Left colon (tissue), 2 donors: ENCODE measurements at regions not wholly inside any gene's neighbourhood (a gene's known extent, or its start where the extent isn't known, plus 50 kb on each side); places are given as distances from the start of the nearest gene placed in this dataset.
"Not testable (repeated sequence)": the region's sequence is repeated elsewhere in the genome, so short reads cannot be mapped to it uniquely, and the experiment has no call there.

Experiments used
- ATAC-seq: fragments of 200-7000 bp; cut with Tn5 transposase; one replicate; pipeline ENCODE4 v1.9.1; 2020; ENCODE audit warnings: mild to moderate bottlenecking, moderate library complexity
- DNase-seq, 2 donors: peaks; one replicate each; pipeline ENCODE4 v3.0.0-alpha.2; 2020
- intact Hi-C, 2 donors: fragments of 100-400 bp; cut with DNase I in 1 of 2; cut with micrococcal nuclease in 1 of 2; formaldehyde crosslinking; loops; one replicate each; pipeline versions ENCODE4 v1.11.2 to v1.14.0; 2022; cut with DNase I, micrococcal nuclease
- donor health status: DM: no; HTN: no; CAD: no.
- donor health status: DM: yes; HTN: yes; CAD: no.

- intact Hi-C loops, result loop anchor here (10.0 kb wide), 2 partner anchors 352 to 392 kb away; no protein-coding TSS in a partner anchor
- DNase-seq, result peak; percentile 54 to 63
- ATAC-seq, result peak; percentile 97
Measured at GRCh38 chr15:38002883-38003477, 68.5 kb downstream of the TMCO5A start.

- intact Hi-C loops, result loop anchor here (10.0 kb wide), 2 partner anchors 350 to 390 kb away; no protein-coding TSS in a partner anchor
- ATAC-seq (no peak), DNase-seq (no peak)
Measured at GRCh38 chr15:38004218-38004861, 69.9 kb downstream of the TMCO5A start.

- ATAC-seq, result peak; percentile 44
- no peak for DNase-seq
- intact Hi-C loops, result loop anchor here (10.0 kb wide), 2 partner anchors 349 to 389 kb away; no protein-coding TSS in a partner anchor
Measured at GRCh38 chr15:38005953-38006808, 71.7 kb downstream of the TMCO5A start.

GRCh38 chr15:38010395-38010794, 76.0 kb downstream of the TMCO5A start:
- ATAC-seq (no peak), DNase-seq (no peak)
- intact Hi-C loops, result no loop called here

- intact Hi-C loops, result no loop called here
- no peak for DNase-seq
- peak; percentile 44 for ATAC-seq
Measured at GRCh38 chr15:38012894-38013293, 78.5 kb downstream of the TMCO5A start.

GRCh38 chr15:38017721-38018120, 83.3 kb downstream of the TMCO5A start:
- intact Hi-C loops, result no loop called here
- DNase-seq (peak in 1 of 2 donors; percentile 28), ATAC-seq (no peak)

DNA sequence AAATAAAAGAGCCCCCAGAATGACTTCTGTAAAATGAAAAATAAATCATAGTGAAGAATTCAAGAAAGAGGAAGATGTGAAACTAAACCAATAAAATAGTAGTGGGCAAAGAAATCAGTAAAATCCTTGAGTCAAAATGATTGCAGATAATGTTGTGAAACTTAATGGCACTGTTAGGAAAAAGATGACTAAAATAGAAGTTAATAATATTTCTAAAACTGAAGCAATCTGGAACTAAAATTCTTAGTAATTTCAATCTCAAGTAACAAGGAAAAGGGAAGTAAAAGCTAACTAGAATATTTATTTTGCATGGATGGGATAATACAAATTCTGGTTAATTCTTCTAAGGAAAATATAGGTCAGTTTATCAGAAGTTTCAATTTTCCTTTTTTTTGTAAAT, 84.6 kb downstream of the TMCO5A start:
- intact Hi-C loops, result no loop called here
- ATAC-seq (no peak), DNase-seq (no peak)

DNA sequence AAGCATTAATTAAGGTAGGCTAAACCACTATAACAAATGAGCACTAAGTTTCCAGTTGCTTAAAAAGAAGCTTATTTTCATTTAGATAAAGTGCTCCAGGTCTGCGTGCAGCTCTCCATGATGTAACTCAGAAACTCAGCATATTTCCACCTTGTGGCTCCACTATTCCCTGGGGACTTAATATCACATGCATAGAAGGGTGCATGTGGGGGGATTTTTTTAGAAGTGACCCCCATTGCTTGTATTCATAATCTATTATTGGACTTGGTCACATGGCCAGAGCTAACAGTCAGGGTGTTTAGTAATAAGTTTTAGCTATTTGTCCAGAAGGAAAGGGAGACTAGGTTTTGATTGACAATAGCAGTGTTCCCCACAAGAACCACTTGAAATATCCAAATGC, 86.8 kb downstream of the TMCO5A start:
- no peak for ATAC-seq
- DNase-seq, result no peak
- intact Hi-C loops, result no loop called here

GRCh38 chr15:38024293-38025091, 90.1 kb downstream of the TMCO5A start:
- intact Hi-C loops, result no loop called here
- ATAC-seq (no peak), DNase-seq (no peak)

GRCh38 chr15:38025656-38026055, 91.2 kb downstream of the TMCO5A start:
- intact Hi-C loops, ATAC-seq, DNase-seq: not testable (repeated sequence)

- DNase-seq (no peak), ATAC-seq (no peak)
- intact Hi-C loops, result no loop called here
Measured at GRCh38 chr15:38028869-38029268, 94.4 kb downstream of the TMCO5A start.

DNA sequence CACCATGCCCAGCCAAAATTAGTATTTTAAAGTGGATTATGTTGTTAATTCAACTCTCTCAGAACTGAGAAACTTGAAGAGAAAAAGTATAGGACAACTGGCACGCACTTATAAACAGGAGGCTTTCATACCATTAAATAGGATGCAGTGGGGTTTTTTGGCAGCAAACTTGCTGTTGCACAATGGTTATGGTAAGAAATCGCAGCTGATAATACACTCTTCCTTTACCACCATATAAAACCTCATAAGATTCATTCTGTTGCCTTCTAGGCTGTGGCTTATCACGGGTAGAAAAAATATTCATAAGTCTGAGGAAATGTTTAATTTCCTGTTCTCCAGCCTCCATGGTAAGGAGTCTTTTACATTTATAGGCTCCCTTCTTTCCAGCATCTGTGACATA, 95.3 kb downstream of the TMCO5A start:
- intact Hi-C loops, result no loop called here
- ATAC-seq, result no peak
- DNase-seq, result no peak

- DNase-seq, result no peak
- no peak for ATAC-seq
- intact Hi-C loops, result no loop called here
Measured at GRCh38 chr15:38030609-38031008, 96.2 kb downstream of the TMCO5A start.

DNA sequence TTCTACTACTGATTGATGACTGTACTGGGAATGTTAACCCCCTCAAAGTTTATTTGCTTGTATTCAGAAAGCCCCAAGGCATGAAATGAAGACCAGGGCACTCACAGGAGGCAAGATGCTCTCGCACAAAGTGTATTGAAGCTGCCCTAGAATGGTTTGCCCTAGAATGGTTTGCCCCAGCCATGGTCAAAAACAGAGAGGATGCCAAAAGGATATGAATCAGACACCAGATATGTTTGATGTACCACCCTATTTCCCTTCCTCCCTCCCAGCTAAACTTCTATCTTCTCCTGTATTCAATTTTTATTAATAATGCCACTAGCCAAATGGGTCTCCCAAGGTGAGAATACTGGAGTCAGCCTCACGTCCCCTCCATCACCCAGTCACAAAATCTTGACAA, 101.3 kb downstream of the TMCO5A start:
- intact Hi-C loops, result no loop called here
- no peak for DNase-seq
- ATAC-seq, result no peak

DNA sequence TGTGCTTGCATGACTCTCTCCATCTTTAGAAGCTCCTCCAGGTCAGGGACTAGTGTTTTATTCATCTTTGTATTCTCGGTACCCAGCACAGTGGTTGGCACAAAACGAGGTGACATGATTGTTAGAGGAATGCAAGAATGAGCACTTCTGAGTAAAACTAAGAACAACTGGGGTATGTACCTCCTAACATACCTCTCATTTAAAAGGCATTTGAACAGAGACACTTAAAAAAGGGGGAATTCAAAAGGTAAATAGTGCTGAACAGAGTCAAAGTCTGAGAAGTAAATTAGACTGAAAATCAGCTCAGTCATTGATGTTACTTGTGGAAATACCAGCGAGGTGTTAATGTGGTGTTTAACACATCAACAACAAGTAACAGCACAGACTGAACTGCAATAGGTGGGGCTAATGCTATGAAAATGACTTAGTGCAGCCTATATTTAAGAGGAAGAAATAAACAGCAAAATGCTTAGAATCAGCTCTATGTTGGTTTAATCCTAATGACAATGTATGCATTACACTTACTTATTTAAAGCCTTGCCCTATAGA, 102.4 kb downstream of the TMCO5A start:
- ATAC-seq (no peak), DNase-seq (no peak)
- intact Hi-C loops, result no loop called here

- ATAC-seq (no peak), DNase-seq (no peak)
- intact Hi-C loops, result no loop called here
Measured at GRCh38 chr15:38038659-38039442, 104.4 kb downstream of the TMCO5A start.

DNA sequence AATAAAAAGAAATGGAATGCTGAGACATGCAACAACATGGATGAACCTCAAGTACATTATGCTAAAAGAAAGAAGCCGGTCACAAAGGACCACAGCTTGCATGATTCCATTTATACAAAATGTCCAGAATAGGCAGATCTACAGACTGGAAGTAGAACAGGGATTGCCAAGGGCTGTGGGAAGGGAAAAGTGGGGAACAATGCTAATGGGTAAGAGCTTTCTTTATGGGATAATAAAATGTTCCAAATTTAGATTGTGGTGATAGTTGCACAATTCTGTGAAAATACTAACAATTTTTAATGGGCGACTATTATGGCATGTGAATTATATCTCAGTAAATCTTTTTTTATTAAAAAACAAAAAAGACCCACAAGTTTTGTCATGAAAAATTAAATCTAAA, 106.2 kb downstream of the TMCO5A start:
- ATAC-seq, result no peak
- intact Hi-C loops, result no loop called here
- DNase-seq, result no peak

DNA sequence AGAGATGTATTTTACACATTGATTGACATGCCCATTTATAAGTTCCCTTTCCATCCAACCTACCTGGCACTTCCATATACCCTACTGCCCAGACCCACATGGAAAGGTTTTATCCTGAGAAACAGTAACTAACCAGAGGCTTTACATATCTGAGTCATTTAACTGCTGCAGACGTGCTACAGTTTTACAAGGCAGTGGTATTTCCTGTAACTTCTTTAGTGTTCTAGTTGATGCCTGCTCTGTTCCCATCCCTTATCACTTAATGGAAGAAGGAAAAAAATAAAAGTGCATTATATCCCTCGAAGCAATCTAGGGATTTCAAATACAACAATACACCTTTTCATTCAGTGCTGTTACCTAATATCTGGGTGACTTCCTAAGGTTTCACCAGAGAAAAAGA, 107.1 kb downstream of the TMCO5A start:
- intact Hi-C loops, result no loop called here
- ATAC-seq (peak; percentile 98), DNase-seq (no peak)
